CD4-positive, alpha-beta T cell treated with Interleukin-21 for 1 hour (primary cell): ENCODE measurements at regions not wholly inside any gene's neighbourhood (a gene's known extent, or its start where the extent isn't known, plus 50 kb on each side); places are given as distances from the start of the nearest gene placed in this dataset.
"Not testable (repeated sequence)": the region's sequence is repeated elsewhere in the genome, so short reads cannot be mapped to it uniquely, and the experiment has no call there.

Experiments used
- DNase-seq: peaks from one replicate; pipeline ENCODE4 v3.0.0-alpha.2; 2020

DNA sequence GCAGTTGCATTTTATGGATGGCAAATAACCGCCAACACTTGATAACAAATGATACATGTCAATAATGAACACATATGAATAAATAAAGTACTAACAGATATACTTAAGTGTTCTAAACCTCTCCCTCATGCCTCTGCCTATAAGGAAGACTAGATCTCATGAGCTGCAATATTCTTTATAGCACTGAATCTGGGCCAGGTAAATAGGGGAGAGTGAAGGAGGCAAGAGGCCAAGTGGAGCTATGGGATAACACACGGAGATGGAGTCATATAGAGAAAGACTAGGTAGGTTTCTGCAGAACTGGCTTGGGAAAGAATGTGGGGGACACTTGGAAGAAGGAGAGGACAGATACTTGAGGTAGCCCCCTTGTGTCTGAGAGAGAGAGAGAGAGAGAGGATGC lies 354.2 kb upstream of the CFAP20DC start:
- DNase-seq = no peak

GRCh38 chr3:59401924-59402323 lies 352.1 kb upstream of the CFAP20DC start:
- no peak for DNase-seq

DNA sequence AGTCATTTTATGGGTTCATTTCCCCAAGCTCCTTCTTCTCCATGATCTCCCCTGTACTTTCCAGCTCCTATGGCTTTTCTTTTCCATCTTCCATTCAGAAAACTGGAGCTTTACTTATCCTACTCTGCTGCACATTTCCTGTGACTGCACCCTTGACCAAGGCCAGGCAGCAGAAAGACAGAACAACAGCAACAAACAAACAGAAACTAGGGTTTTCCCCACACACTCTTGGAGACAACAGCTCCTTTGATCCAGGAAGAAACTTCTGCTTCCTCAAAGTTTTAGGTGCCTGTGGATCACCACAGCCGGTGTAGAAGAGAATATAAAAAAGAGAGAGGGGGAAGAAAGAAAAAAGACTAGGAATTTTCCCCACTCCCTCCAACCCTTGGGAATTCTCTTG lies 342.3 kb upstream of the CFAP20DC start:
- no peak for DNase-seq

- DNase-seq = no peak
Measured at GRCh38 chr3:59391131-59391530, 341.3 kb upstream of the CFAP20DC start.

- peak; percentile 25 for DNase-seq
Measured at GRCh38 chr3:59388555-59389270, 338.9 kb upstream of the CFAP20DC start.

- DNase-seq = peak; percentile 10
Measured at GRCh38 chr3:59386165-59386564, 336.3 kb upstream of the CFAP20DC start.

DNA sequence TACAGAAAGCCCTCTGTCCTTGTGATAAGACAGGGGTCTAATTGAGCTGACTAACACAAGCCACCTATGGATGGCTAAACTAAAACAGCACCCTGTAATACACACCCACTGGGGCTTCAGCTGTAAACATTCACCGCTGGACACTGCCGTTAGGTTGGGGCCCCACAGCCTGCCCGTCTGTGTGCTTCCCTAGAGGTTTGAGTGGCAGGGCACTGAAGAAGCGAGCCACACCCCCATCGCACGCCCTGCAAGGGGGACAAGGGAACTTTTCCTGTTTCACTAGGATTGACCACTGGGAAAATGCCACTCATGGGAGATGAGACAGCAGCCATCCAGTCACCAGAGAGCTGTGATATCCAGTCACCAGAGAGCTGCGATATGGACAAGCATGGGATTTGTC lies 335.7 kb upstream of the CFAP20DC start:
- DNase-seq = no peak

- DNase-seq = no peak
Measured at GRCh38 chr3:59381282-59381681, 331.5 kb upstream of the CFAP20DC start.

DNA sequence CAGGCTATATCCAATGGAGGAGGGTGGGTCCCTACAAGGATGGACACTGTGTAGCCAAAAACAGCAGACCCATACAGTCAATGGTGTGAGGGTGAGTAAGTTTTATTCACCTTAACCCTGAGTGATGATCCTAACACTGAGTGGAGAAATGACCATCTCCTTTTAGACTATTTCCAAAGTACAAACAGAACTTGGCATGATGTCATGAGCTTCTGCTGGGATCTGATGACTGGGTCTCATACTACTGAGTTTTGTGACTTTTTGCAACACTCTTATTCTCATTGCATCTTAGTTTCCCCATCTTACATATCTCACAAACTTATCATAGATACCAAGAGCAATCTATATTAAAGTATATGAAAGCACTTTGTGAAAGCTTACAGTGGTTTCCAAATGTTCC lies 330.3 kb upstream of the CFAP20DC start:
- no peak for DNase-seq

DNA sequence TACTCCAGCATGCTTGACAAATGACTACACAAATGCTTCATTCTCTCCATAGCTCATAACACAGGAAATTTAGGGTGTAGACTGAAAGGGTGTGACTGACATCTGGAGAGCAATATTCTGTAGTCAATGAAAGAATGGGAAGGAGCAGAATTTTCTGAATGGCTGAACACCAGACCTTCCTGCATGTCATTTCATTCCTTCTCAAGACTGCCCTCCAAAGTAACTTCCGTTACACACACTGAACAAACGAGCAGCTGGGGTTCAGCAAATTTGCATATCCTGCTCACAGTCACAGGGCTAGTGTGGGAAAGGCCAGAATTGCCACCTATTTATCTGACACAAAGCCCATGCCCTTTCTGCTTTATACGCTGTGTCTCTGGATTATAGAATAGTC lies 325.0 kb upstream of the CFAP20DC start:
- DNase-seq = peak; percentile 4

DNA sequence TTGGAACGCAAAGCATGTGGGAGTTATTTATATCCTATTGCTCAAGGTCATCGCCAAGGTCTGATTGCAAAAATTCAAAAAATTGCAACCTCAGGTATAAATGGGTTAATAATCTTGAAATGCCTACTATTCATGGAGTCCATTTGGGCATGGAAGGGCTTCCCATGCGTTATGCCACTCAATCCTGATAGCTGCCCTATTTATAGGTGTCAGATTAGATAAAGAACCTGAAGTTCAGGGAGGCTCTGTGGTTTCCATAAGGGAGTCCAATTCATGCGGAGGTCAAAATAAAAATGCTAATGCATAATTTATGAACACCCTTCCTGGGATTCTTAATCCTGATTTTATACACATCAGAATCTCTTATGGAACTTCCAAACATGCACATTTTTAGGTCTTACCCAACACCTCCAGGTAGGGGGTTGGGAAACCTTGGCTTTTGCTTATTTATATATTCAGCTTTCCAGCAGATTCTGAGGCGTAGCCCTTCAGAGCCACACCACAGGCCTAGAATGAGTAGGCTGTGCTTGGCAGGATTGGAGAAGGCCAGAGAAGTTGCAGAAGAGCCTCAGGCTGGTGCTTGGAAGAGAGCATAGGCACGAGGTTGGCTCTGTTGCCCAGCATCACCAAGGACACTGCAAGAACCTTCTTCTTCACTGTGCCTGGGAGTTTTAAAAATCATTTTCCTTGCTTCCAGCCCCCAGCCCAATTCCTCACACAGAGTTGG lies 324.4 kb upstream of the CFAP20DC start:
- no peak for DNase-seq

DNA sequence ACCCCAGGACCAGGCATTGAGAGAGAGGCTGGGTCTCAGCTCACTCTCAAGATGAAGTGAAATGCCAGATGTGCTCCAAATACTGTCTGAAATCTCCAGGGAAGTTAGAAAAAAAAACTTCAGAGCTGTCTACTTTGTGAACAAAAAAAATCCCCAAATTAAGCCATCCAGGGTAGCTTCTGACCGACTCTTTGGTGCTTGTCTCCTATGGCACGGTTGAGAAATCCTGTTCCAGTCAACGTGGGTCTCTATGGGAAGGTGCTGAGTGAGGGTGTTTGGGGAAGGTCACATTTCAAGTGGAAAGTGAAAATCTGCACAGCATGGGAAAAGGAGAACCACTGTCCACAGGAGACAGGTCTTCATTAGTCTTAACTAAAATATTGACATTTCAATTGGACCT lies 322.5 kb upstream of the CFAP20DC start:
- no peak for DNase-seq

DNA sequence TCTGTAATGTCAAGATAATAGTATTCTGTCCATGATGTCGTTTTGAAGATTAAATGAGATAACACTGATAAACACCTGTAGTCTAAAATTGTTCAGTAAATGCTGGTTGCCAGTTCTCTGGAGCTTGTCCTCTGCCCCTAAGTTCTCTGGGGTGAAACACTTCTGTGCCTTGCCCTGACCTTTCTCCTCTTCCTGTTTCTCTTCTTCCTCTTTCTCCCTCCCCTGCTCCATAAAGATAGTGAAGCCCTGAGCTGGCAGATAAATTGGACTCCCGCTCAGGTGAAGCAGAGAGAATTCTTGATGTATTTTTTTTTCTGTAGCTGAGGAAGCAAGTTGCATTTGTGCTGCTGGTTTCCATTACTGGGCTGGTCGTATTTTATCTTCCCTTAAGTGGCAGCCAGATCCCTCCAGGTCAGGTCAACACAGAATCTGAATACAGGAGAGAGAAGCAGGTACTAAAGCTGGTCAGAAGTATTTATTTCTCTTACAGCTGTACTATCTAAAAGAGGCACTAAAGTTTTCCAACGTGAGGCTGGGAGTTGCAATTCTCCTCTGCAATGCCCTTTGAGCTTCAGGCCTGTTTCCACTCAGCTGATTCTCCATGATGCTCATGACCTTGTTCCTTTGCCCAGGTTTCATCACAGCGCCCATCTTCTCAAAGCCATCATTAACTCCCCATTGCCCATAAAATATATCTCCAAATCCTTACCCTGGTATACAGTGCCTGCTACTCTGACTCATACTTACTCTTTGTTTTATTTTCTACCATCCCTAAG lies 319.3 kb upstream of the CFAP20DC start:
- DNase-seq = no peak

- no peak for DNase-seq
Measured at GRCh38 chr3:59367150-59367549, 317.3 kb upstream of the CFAP20DC start.

DNA sequence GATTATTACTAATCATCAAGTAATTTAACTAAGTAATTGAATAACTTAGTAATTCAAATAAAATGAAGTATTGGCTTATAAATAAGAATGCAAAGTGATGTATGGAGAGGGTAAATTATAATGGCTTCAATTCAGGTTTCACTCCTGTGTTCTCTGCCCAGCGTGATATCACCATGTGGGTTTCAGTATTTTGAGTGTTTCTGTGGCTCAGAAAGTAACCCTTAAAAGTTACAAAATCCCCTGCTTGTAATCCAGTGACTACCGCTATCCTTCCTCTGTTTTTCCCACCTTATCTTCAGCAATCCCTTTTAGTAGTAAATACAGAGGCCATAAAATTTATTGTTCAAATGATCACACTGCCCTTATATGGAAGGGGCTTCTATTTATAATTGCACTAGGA lies 316.4 kb upstream of the CFAP20DC start:
- DNase-seq = no peak

DNA sequence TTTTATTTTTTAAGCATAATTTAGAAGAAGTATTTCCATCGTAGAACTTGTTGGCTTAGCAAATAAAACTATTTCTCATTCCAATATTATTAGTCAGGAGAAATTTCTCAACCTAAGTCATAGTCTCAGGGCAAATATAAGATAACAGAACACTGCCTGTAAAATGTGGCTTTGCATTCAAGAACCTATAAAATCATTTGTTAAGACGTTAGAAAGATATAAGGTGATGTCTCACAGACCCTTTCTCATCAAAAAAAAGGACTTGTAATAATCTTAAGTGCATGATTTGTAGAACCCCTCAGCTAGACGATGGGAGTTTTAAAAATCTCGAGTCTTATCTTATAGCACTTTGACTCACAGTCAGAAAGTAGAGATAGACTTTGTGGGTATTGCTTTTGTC lies 314.7 kb upstream of the CFAP20DC start:
- no peak for DNase-seq

- not testable (repeated sequence) for DNase-seq
Measured at GRCh38 chr3:59360312-59360711, 310.5 kb upstream of the CFAP20DC start.

DNA sequence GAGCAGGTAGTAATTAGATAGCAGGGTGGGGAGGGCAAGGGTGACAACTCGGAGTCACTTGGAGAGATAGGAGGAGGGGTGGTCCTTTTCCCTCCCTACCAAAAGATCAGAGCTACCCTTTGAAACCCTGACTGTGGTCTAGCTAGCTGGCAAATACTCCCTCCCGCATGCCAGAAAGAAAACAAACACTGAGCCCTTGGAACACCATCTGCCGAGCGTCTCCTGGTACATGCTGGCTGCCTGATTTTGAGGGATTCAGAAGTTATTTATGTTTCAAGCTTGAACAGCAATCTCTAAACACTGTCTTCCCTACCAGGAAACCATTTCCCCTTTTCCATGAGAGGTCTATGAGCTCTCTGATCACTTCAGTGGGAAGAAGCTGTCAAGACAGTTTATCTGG lies 291.6 kb upstream of the CFAP20DC start:
- no peak for DNase-seq

GRCh38 chr3:59339818-59340217 lies 290.0 kb upstream of the CFAP20DC start:
- DNase-seq = no peak

GRCh38 chr3:59338934-59339333 lies 289.1 kb upstream of the CFAP20DC start:
- no peak for DNase-seq

- no peak for DNase-seq
Measured at GRCh38 chr3:59335338-59335737, 285.5 kb upstream of the CFAP20DC start.

DNA sequence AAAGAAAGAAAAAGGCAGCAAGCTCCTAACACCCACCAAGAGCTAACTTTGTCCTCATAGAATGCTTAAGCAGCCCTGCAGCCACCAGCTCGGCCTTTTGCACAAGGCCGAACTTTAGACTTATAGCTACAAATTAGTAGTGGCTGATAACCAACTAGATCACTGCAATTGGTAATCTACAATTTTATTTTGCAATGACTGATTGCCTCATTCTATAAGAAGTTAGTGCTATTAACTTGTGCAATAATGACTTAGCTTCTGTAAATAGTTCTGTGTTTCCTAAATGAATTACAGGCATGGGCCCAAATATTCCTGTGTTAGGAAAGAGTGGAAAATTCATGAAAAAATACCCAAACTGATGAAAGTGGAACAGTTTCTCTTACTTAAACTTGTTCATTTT lies 284.8 kb upstream of the CFAP20DC start:
- no peak for DNase-seq

DNA sequence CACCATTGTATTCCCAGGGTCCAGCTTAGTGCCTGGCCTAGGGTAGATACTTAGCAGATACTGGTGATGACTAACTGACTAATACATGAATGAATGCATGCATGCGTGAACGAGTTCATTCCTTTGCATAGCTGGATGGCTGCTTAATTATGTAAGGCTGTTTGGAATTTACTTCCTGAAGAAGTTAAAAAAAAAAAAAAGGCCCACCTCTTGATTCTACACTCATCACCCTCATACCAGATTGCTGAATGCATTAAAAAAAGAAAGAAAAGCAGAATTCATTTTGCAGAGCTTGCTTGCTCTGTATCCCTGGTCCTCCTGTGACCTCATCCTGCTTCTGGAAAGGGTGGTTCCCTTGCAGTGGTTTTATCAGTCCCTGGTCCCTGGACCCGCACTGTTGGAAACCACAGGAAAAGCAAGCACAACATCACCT lies 277.6 kb upstream of the CFAP20DC start:
- no peak for DNase-seq
